ENCODE measurements at regions not wholly inside any gene's neighbourhood (a gene's known extent, or its start where the extent isn't known, plus 50 kb on each side); places are given as distances from the start of the nearest gene placed in this dataset.

DNA sequence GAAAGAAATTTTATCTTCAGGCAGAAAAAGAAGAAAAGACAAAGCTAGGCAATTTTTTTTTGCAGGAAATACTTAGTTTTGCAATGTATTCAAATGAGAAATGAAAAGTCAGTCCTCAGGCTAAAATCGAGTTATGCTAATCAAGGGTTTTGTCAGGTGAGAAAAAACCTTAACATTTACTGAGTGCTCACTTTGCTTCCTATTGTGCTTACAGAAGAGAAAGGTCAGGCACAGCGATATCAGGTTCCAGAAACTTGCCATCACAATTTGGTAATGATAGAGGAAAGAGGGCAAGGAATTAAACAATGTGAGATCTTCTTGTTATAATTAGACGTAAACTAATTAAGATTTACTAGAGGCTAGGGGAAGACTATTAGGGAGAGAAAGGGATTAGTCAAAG lies 431.7 kb upstream of the CTNND2 start:
- TF ChIP-seq, protein P1, sequence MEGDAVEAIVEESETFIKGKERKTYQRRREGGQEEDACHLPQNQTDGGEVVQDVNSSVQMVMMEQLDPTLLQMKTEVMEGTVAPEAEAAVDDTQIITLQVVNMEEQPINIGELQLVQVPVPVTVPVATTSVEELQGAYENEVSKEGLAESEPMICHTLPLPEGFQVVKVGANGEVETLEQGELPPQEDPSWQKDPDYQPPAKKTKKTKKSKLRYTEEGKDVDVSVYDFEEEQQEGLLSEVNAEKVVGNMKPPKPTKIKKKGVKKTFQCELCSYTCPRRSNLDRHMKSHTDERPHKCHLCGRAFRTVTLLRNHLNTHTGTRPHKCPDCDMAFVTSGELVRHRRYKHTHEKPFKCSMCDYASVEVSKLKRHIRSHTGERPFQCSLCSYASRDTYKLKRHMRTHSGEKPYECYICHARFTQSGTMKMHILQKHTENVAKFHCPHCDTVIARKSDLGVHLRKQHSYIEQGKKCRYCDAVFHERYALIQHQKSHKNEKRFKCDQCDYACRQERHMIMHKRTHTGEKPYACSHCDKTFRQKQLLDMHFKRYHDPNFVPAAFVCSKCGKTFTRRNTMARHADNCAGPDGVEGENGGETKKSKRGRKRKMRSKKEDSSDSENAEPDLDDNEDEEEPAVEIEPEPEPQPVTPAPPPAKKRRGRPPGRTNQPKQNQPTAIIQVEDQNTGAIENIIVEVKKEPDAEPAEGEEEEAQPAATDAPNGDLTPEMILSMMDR (IDR thresholded peaks at IDR 0.05; ENCODE audit: poor library complexity), result no peak
- no peak for TF ChIP-seq EZH2phosphoT487 (IDR thresholded peaks at IDR 0.05; ENCODE audit: low read depth, severe bottlenecking, unreplicated experiment)

Measured in hepatocyte (in vitro differentiated cells).